WTC11 (cell line): ENCODE measurements at regions not wholly inside any gene's neighbourhood (a gene's known extent, or its start where the extent isn't known, plus 50 kb on each side); places are given as distances from the start of the nearest gene placed in this dataset.

ENCODE experiments used
- CTCF ChIP-seq: fragments of 200-600 bp; IDR thresholded peaks from 2 replicates; pipeline ENCODE4 v1.8.0; 2022; ENCODE audit warnings: antibody characterized with exemption
- ERG ChIP-seq: fragments of 250-450 bp; sonication (Bioruptor Pico); IDR thresholded peaks from 2 replicates; pipeline ENCODE4 v1.8.0; 2021; ENCODE audit warnings: mild to moderate bottlenecking
- FOXJ3 ChIP-seq: sonication (generic); formaldehyde crosslinking; IDR thresholded peaks from 2 replicates; pipeline ENCODE4 v1.9.0; 2021; ENCODE audit warnings: missing genetic modification reagents, mild to moderate bottlenecking, borderline replicate concordance
- FOXP4 ChIP-seq: sonication (generic); formaldehyde crosslinking; IDR thresholded peaks from 2 replicates; pipeline ENCODE4 v1.8.0; 2022; ENCODE audit warnings: mild to moderate bottlenecking, missing genetic modification reagents
- MAX ChIP-seq: sonication (generic); formaldehyde crosslinking; IDR thresholded peaks from 2 replicates; pipeline ENCODE4 v1.8.0; 2022; ENCODE audit warnings: mild to moderate bottlenecking, missing genetic modification reagents
- NFE2L1 ChIP-seq: sonication (generic); formaldehyde crosslinking; IDR thresholded peaks from 2 replicates; pipeline ENCODE4 v1.8.1; 2023; ENCODE audit warnings: missing genetic modification reagents
- NR2C2 ChIP-seq: sonication (generic); formaldehyde crosslinking; IDR thresholded peaks from 2 replicates; pipeline ENCODE4 v1.8.0; 2022; ENCODE audit warnings: mild to moderate bottlenecking, missing genetic modification reagents
- NR3C1 ChIP-seq: sonication (generic); formaldehyde crosslinking; conservative IDR thresholded peaks from 2 replicates; pipeline ENCODE4 v1.8.1; 2023; ENCODE audit warnings: low read depth, mild to moderate bottlenecking, missing genetic modification reagents
- RELA ChIP-seq: sonication (generic); formaldehyde crosslinking; IDR thresholded peaks from 2 replicates; pipeline ENCODE4 v1.8.1; 2022; ENCODE audit warnings: missing genetic modification reagents, mild to moderate bottlenecking, borderline replicate concordance
- TCF7 ChIP-seq: sonication (generic); formaldehyde crosslinking; IDR thresholded peaks from 2 replicates; pipeline ENCODE4 v1.8.0; 2022; ENCODE audit warnings: mild to moderate bottlenecking, low read depth, missing genetic modification reagents, moderate library complexity
- USF2 ChIP-seq: sonication (generic); formaldehyde crosslinking; IDR thresholded peaks from 2 replicates; pipeline ENCODE4 v1.8.1; 2023; ENCODE audit warnings: mild to moderate bottlenecking, missing genetic modification reagents, moderate library complexity
- ZNF317 ChIP-seq: sonication (generic); formaldehyde crosslinking; IDR thresholded peaks from 2 replicates; pipeline ENCODE4 v1.8.1; 2023; ENCODE audit warnings: low read depth, mild to moderate bottlenecking, moderate library complexity, missing genetic modification reagents, borderline replicate concordance

GRCh38 chr10:92773776-92774175 lies 74.5 kb upstream of the EXOC6 start:
- TF ChIP-seq TCF7 (CRISPR knock-in tag) (no peak), CTCF (no peak), MAX (CRISPR knock-in tag) (no peak), RELA (no peak), ZNF317 (CRISPR knock-in tag) (no peak), NR2C2 (CRISPR knock-in tag) (no peak), FOXJ3 (CRISPR knock-in tag) (no peak), FOXP4 (CRISPR knock-in tag) (no peak), USF2 (CRISPR knock-in tag) (no peak), NFE2L1 (CRISPR knock-in tag) (no peak), NR3C1 (CRISPR knock-in tag) (no peak), ERG (CRISPR knock-in tag) (no peak)
